Peyer's patch (tissue), 4 donors: ENCODE measurements at regions not wholly inside any gene's neighbourhood (a gene's known extent, or its start where the extent isn't known, plus 50 kb on each side); places are given as distances from the start of the nearest gene placed in this dataset.

Source experiments
- POLR2A ChIP-seq, 2 donors: fragments of 450-650 bp; IDR thresholded peaks; one replicate each; pipeline ENCODE4 v1.5.1; 2017; ENCODE audit warnings: antibody characterized with exemption in 2 of 2, mild to moderate bottlenecking in 2 of 2, moderate library complexity in 2 of 2
- TF ChIP-seq, protein P1 (sequence below), 6 experiments: fragments of 450-650 bp in 4 of 6; fragments of 200-600 bp in 2 of 6; sonication (generic) in 1 of 6; IDR thresholded peaks; one replicate each; pipeline ENCODE4 v1.5.1; 2017 to 2019; ENCODE audit warnings: antibody characterized with exemption in 6 of 6, mild to moderate bottlenecking in 3 of 6, moderate library complexity in 1 of 6

DNA sequence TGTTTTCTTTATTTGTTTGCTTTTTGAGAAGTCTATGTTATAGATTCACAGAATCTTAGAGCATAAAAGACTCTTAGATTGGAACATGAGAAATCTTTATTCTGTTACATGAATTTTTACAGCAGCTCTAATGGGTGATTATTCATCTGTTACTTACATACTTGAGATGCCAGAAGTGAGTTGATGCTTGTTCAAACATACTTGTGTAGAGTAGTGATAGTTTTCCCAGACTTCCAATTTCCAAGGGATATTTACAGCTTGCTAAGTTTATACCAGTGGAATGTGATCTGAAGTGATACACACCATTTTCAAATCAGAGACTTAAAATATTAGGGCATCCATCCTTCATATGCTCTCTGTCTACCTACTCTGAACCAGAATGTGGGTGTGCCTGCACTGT lies 252.9 kb upstream of the SMIM31 start:
- TF ChIP-seq, protein P1, sequence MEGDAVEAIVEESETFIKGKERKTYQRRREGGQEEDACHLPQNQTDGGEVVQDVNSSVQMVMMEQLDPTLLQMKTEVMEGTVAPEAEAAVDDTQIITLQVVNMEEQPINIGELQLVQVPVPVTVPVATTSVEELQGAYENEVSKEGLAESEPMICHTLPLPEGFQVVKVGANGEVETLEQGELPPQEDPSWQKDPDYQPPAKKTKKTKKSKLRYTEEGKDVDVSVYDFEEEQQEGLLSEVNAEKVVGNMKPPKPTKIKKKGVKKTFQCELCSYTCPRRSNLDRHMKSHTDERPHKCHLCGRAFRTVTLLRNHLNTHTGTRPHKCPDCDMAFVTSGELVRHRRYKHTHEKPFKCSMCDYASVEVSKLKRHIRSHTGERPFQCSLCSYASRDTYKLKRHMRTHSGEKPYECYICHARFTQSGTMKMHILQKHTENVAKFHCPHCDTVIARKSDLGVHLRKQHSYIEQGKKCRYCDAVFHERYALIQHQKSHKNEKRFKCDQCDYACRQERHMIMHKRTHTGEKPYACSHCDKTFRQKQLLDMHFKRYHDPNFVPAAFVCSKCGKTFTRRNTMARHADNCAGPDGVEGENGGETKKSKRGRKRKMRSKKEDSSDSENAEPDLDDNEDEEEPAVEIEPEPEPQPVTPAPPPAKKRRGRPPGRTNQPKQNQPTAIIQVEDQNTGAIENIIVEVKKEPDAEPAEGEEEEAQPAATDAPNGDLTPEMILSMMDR (IDR thresholded peaks at IDR 0.05) = no peak
- no peak for TF ChIP-seq POLR2A (IDR thresholded peaks at IDR 0.05)
